ENCODE measurements at regions not wholly inside any gene's neighbourhood (a gene's known extent, or its start where the extent isn't known, plus 50 kb on each side); places are given as distances from the start of the nearest gene placed in this dataset.
"Not testable (repeated sequence)": the region's sequence is repeated elsewhere in the genome, so short reads cannot be mapped to it uniquely, and the experiment has no call there.

DNA sequence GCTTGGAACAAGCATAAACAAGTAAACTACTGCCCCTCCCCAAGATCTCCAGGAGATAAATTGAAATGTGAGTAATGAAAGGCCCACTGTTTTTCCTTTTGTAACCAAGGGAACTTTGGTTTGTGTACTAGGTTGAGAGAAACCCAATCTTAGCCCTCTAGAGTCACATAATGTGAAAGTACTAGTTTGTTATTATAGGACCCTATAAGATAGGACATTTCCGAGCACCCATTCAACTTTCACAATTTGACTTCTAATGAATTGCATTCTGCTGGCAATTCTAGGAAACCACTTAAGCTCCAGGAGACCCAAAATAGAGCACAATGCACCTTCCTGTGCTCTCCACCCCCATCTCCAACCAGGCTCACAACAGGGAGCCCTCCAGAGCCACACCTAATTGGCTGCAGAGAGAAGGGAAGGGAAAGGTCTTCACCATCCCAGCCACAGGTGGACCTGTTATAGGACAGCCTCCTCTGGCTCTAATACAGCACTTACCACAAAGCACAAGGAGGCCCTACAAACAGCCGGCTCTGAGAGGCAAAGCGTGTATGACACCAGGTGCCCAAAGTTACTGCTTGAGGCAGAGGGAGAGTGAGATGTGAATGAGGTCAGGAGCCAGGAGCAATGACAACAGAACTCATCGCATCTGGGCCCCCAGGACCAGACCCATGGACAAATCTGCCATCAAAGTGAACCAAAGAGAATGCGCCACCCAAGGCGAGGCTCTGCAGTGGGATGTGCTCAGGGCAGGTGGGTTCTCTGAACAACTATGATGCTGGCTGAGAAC is 163.3 kb upstream of the NTF3 start:
- H3K27ac ChIP-seq: no peak overlapping the region
- TF ChIP-seq, protein P1, sequence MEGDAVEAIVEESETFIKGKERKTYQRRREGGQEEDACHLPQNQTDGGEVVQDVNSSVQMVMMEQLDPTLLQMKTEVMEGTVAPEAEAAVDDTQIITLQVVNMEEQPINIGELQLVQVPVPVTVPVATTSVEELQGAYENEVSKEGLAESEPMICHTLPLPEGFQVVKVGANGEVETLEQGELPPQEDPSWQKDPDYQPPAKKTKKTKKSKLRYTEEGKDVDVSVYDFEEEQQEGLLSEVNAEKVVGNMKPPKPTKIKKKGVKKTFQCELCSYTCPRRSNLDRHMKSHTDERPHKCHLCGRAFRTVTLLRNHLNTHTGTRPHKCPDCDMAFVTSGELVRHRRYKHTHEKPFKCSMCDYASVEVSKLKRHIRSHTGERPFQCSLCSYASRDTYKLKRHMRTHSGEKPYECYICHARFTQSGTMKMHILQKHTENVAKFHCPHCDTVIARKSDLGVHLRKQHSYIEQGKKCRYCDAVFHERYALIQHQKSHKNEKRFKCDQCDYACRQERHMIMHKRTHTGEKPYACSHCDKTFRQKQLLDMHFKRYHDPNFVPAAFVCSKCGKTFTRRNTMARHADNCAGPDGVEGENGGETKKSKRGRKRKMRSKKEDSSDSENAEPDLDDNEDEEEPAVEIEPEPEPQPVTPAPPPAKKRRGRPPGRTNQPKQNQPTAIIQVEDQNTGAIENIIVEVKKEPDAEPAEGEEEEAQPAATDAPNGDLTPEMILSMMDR (IDR thresholded peaks at IDR 0.05): no peak
- no peak for DNase-seq (ENCODE audit: low spot score)
- no peak overlapping the region for H3K4me3 ChIP-seq

DNA sequence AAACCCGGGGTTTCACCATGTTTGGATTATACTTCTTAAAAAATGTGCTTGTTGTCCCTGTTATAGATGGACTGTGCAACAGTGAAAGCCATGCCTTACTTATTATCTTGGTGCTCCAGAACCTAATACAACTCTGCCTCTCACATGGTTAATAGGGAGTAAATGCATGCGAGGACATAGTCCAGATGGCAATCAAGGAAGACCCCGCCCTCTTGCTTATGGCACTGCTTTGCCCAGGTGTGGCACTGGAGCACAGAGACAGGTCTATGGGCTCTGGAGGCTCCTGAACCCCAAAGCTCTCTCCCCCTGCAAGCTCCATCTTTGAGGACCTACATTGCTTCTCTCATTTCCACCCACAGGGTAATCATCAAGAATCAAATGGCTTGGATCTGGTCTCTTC is 162.1 kb upstream of the NTF3 start:
- TF ChIP-seq, protein P1 (IDR thresholded peaks at IDR 0.05): no peak
- no peak for DNase-seq (ENCODE audit: low spot score)
- no peak overlapping the region for H3K4me3 ChIP-seq

DNA sequence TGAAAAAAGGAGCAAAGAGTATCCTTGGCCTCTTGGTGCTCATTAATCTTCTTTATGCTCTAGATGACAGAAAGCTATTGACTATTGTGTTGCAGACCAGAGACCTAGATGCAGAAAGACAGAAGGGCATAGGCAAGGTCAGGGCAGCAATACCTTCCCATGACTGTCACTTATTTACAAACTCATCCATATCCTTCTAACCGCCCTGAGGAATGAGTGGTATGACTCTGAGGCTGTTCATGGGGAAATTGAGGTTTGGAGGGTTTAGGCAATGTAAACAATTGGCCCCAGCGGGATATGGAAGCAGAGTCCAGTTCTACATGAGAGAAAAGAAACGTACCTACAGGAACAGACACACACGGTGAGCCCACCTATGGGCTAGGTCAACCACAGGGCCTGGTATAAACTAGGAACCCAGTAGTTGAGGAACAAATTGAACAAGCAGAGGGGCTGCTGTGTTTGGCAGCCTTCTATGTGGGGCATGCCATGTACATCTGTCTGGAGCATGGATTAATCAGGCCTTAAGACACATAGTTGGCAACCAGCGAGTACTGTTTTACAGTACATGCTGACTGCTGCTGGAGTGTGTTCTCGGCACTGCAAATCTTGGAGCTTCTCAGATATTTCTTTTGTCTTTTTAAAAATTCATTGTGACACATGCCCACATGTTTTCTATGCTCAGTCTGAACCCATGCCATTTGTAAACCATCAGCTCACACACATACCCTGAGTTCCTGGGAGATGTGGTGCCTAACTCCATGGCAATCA is 159.7 kb upstream of the NTF3 start:
- Histone ChIP-seq H3K4me3 (no peak overlapping the region), H3K27ac (no peak overlapping the region)
- TF ChIP-seq, protein P1 (IDR thresholded peaks at IDR 0.05): no peak
- DNase-seq (ENCODE audit: low spot score): no peak

More for the DNA sequence above, 162.1 kb upstream of the NTF3 start:
- no peak overlapping the region for H3K27ac ChIP-seq

DNA sequence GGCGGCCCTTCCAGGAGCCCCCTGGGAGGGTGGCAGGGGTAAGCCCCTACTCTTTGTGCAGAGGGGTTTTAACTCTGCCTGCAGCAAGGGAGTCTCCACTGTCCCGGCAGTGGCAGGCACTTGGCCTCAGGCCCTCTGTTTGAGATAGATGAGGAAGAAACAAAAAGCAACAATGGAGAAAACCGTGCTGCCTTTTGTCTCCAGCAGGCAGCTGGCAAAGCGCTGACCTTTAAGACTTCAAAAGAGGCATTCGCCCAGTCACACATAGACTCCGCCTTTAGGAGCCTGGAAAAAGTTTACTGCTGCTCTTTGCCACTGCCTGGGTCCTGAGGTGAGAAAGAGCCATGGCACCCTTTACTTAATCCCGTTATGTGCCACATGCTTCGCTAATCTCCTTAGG is 158.2 kb upstream of the NTF3 start:
- Histone ChIP-seq H3K27ac (no peak overlapping the region), H3K4me3 (no peak overlapping the region)
- TF ChIP-seq, protein P1 (IDR thresholded peaks at IDR 0.05): no peak
- no peak for DNase-seq (ENCODE audit: low spot score)

DNA sequence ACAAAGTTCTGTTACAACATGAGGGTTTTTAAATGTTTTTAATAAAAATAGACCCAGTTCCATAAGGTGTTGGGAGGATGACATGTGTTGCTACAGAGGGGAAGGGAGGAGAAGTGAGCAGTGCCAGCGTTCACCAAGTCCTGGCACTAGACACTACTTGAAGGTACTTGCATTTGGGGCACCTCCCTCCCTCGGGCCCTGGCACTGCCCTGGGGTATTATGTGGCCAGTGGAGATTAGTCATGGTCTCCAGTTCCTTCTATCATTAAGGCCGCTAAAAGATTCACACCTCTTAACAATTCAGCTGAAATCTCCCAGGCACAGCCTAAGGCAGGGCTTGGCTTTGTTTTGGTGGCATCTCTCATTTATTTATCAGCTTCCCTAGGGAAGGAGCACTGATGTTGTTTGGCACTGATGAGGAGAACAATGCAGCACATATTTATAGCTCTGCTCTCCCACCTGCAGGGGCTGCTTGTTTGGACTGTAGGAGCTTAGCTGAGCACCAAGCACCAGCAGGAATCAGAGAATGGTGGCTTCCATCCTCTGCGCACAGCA is 155.5 kb upstream of the NTF3 start:
- Histone ChIP-seq H3K27ac (no peak overlapping the region), H3K4me3 (no peak overlapping the region)
- TF ChIP-seq, protein P1 (IDR thresholded peaks at IDR 0.05): no peak
- no peak for DNase-seq (ENCODE audit: low spot score)

DNA sequence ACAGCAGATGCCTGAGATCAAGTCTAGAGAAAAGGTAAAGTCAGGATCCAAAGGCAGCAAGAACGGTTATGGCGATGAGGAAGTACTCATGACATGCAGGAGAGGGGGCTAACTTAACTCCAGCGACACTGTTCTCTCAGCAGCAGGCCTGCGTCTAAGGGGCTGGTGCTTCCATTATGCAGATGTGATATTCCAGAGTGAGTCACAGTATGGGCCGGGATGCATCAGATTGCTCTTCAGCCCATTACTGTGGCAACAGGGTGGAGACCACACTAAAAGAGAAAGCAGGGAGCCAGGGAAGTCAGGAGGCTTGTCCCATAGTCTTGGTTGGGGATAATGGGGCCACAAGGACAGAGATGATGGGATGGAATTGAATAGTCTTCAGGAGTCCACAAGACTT is 151.8 kb upstream of the NTF3 start:
- no peak for DNase-seq (ENCODE audit: low spot score)
- TF ChIP-seq, protein P1 (IDR thresholded peaks at IDR 0.05): no peak
- no peak overlapping the region for H3K4me3 ChIP-seq
- no peak overlapping the region for H3K27ac ChIP-seq

DNA sequence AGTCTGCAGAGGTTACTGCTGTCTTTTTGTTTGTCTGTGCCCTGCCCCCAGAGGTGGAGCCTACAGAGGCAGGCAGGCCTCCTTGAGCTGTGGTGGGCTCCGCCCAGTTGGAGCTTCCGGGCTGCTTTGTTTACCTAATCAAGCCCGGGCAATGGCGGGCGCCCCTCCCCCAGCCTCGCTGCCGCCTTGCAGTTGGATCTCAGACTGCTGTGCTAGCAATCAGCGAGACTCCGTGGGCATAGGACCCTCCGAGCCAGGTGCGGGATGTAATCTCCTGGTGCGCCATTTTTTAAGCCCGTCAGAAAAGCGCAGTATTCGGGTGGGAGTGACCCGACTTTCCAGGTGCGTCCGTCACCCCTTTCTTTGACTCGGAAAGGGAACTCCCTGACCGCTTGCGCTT is 141.5 kb upstream of the NTF3 start:
- H3K27ac ChIP-seq: not testable (repeated sequence)

More for the DNA sequence above, 141.5 kb upstream of the NTF3 start:
- H3K4me3 ChIP-seq; DNase-seq (ENCODE audit: low spot score): not testable (repeated sequence)
